Esophagus squamous epithelium (tissue), 4 donors: ENCODE measurements at regions not wholly inside any gene's neighbourhood (a gene's known extent, or its start where the extent isn't known, plus 50 kb on each side); places are given as distances from the start of the nearest gene placed in this dataset.
"Not testable (repeated sequence)": the region's sequence is repeated elsewhere in the genome, so short reads cannot be mapped to it uniquely, and the experiment has no call there.

Source experiments
- CTCF ChIP-seq, 6 experiments: fragments of 450-650 bp in 4 of 6; fragments of 200-600 bp in 2 of 6; sonication (generic) in 2 of 6; IDR thresholded peaks; one replicate each; pipeline ENCODE4 v1.5.1; 2016 to 2019; ENCODE audit warnings: antibody characterized with exemption in 6 of 6, mild to moderate bottlenecking in 4 of 6, moderate library complexity in 4 of 6
- POLR2A ChIP-seq, 4 donors: fragments of 450-650 bp; IDR thresholded peaks; one replicate each; pipeline ENCODE4 v1.6.1; 2017; ENCODE audit warnings: antibody characterized with exemption in 4 of 4, mild to moderate bottlenecking in 4 of 4, moderate library complexity in 3 of 4

DNA sequence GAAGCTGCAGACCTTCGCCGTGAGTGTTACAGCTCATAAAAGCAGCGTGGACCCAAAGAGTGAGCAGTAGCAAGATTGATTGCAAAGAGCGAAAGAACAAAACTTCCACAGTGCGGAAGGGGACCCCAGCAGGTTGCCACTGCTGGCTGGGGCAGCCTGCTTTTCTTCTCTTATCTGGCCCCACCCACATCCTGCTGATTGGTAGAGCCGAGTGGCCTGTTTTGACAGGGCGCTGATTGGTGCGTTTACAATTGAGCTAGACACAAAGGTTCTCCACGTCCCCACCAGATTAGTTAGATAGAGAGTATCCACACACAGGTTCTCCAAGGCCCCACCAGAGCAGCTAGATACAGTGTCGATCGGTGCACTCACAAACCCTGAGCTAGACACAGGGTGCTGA, 961.8 kb downstream of the CNTNAP5 start:
- not testable (repeated sequence) for TF ChIP-seq CTCF, POLR2A (IDR thresholded peaks at IDR 0.05)
